Activated CD8-positive, alpha-beta T cell treated with anti-CD3 and anti-CD28 coated beads for 36 hours (primary cell): ENCODE measurements at regions not wholly inside any gene's neighbourhood (a gene's known extent, or its start where the extent isn't known, plus 50 kb on each side); places are given as distances from the start of the nearest gene placed in this dataset.

Source experiments
- ATAC-seq: fragments of 200-7000 bp; cut with Tn5 transposase; one replicate; pipeline ENCODE4 v1.10.0; 2021; ENCODE audit warnings: mild to moderate bottlenecking, moderate library complexity
- CTCF ChIA-PET: fragments of 350-600 bp; sonication (Branson Sonifier 250); formaldehyde crosslinking; loops from one replicate; lab custom pipeline; 2021; ENCODE audit warnings: antibody characterized with exemption; lab: Charles Lee
- POLR2A ChIA-PET: fragments of 350-600 bp; sonication (Branson Sonifier 250); formaldehyde crosslinking; loops from one replicate; lab custom pipeline; 2021; ENCODE audit warnings: antibody characterized with exemption; lab: Charles Lee
- DNase-seq: peaks from one replicate; pipeline ENCODE4 v3.0.0-alpha.2; 2020
- H3K27ac Mint-ChIP-seq: one replicate; pipeline ENCODE4 v1.8.0; 2021; ENCODE audit warnings: mild to moderate bottlenecking, mixed read lengths
- H3K27me3 Mint-ChIP-seq: one replicate; pipeline ENCODE4 v1.8.0; 2021; ENCODE audit warnings: mixed read lengths
- H3K36me3 Mint-ChIP-seq: one replicate; pipeline ENCODE4 v1.8.0; 2021; ENCODE audit warnings: low read depth, mixed read lengths
- H3K4me1 Mint-ChIP-seq: one replicate; pipeline ENCODE4 v1.8.0; 2021; ENCODE audit warnings: low read depth, mixed read lengths
- H3K4me3 Mint-ChIP-seq: one replicate; pipeline ENCODE4 v1.8.0; 2021; ENCODE audit warnings: mild to moderate bottlenecking, moderate library complexity, mixed read lengths
- H3K9me3 Mint-ChIP-seq: one replicate; pipeline ENCODE4 v1.8.0; 2021; ENCODE audit warnings: mixed read lengths
- intact Hi-C: fragments of 100-400 bp; cut with micrococcal nuclease; formaldehyde crosslinking; loops from one replicate; pipeline ENCODE4 v1.10.0; 2022
- TF ChIP-seq, protein P1 (sequence below): fragments of 200-600 bp; IDR thresholded peaks from one replicate; pipeline ENCODE4 v1.8.0; 2022; ENCODE audit warnings: antibody characterized with exemption, mild to moderate bottlenecking

DNA sequence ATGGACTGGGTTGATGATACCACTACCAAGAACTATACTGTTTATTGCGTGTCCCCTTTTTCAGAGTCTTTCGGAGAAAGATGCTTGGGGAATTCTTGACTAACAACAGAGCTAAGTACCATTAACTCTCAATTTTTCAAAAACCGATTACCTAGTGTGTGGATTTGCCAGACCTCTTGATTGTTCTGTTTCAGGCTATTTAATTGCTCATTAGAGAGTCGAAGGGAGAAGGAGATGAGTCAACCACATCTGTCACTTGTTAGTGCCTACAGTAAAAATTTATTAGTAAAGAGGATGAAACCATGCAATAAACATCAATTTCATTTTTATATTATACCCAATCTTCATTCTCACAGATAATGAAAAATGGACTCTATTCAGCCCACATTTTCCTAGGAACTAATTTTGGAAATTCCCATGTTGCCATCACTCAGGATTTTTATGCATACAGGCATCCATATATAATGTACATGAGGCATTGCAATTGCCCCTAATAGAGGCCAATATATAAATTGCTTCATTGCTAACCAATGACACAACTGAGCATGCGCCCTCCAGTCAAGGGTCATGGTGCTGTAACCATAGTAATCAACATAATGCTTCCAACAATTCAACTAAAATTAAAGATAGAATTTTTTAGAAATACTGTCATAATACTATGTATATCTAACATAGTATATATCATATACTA, 541.7 kb downstream of the TBL1XR1 start:
- H3K27ac Mint-ChIP-seq = no peak overlapping the region
- TF ChIP-seq, protein P1, sequence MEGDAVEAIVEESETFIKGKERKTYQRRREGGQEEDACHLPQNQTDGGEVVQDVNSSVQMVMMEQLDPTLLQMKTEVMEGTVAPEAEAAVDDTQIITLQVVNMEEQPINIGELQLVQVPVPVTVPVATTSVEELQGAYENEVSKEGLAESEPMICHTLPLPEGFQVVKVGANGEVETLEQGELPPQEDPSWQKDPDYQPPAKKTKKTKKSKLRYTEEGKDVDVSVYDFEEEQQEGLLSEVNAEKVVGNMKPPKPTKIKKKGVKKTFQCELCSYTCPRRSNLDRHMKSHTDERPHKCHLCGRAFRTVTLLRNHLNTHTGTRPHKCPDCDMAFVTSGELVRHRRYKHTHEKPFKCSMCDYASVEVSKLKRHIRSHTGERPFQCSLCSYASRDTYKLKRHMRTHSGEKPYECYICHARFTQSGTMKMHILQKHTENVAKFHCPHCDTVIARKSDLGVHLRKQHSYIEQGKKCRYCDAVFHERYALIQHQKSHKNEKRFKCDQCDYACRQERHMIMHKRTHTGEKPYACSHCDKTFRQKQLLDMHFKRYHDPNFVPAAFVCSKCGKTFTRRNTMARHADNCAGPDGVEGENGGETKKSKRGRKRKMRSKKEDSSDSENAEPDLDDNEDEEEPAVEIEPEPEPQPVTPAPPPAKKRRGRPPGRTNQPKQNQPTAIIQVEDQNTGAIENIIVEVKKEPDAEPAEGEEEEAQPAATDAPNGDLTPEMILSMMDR = no peak
- H3K36me3 Mint-ChIP-seq = no peaks in the 10 kb centered on the region
- peaks cover 2% of the 10 kb centered on the region for H3K27me3 Mint-ChIP-seq
- ChIA-PET POLR2A (no interaction called here), CTCF (no interaction called here)
- H3K9me3 Mint-ChIP-seq = no peaks in the 10 kb centered on the region
- H3K4me1 Mint-ChIP-seq = no peaks in the 10 kb centered on the region
- DNase-seq (no peak), ATAC-seq (no peak)
- intact Hi-C loops = no loop called here
- H3K4me3 Mint-ChIP-seq = no peak overlapping the region

DNA sequence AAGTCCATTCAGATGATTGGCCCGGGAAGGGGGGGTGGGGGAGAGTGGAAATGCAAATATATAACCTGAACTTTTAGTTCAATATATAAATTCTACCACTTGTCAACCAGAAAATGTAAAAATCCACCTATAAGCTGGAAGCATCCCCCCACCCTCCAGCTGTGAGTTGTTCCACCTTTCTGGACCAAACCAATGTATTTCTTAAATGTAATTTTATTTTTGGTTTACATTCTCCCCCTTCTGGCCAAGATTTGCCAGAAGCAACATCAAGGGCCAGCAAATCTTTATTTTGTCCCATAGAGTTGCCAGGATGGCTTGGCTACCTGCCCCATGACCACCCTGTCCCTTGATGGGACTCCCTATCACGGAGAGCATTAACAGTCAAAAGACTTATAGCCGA, 545.7 kb downstream of the TBL1XR1 start:
- ATAC-seq (no peak), DNase-seq (no peak)
- TF ChIP-seq, protein P1 = no peak
- CTCF ChIA-PET = no interaction called here
- Mint-ChIP-seq H3K27ac (no peak overlapping the region), H3K4me3 (no peak overlapping the region), H3K4me1 (no peaks in the 10 kb centered on the region), H3K36me3 (no peaks in the 10 kb centered on the region), H3K27me3 (peaks cover 2% of the 10 kb centered on the region), H3K9me3 (peaks cover 1% of the 10 kb centered on the region)
- intact Hi-C loops = no loop called here
- POLR2A ChIA-PET = interaction anchor here (0.6 kb wide), 1 partner anchor 1312 kb away, joined by 4 read pairs; no protein-coding TSS in a partner anchor

DNA sequence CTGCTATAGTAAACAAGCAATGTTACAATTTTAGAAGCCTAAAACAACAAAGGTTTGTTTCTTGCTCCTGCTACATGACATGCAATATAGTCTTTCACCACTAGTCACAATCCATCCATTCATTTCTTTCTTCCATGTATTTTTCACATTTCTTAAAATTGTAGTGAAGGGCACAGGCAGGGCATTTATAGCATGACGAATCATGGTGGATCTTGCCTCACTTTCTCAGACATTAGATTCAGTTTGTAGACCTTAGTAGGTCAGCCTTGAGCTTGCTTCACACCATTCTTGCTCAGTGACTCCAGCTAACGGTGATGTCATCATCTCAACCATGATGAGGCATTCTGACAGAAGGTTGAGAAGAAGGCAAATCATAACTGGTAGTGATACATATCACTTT, 546.8 kb downstream of the TBL1XR1 start:
- Mint-ChIP-seq H3K4me1 (no peaks in the 10 kb centered on the region), H3K27me3 (peaks cover 2% of the 10 kb centered on the region)

DNA sequence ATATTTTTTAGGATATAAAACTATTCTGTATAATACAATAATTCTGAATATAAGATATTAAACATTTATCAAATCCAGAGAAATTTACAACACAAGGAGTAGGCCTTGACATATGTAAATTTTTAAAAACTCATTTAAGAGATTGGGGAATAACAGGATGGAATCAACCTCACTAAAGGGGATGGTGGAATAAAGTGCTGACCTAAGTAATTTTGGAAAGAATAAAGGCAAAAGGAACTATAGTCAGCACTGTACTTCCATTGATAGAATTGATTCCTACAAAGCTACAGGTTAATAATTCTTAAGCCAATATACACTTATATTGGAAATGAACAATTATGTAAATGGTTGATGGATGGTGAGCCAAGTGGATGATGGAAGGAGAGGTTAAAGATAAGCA, 549.3 kb downstream of the TBL1XR1 start:
- H3K4me3 Mint-ChIP-seq = no peak overlapping the region
- ChIA-PET CTCF (no interaction called here), POLR2A (no interaction called here)
- TF ChIP-seq, protein P1 = no peak
- intact Hi-C loops = no loop called here
- no peaks in the 10 kb centered on the region for H3K27me3 Mint-ChIP-seq
- no peak for DNase-seq
- H3K27ac Mint-ChIP-seq = no peak overlapping the region
- no peaks in the 10 kb centered on the region for H3K4me1 Mint-ChIP-seq
- ATAC-seq = no peak
- H3K9me3 Mint-ChIP-seq = peaks cover 1% of the 10 kb centered on the region
- no peaks in the 10 kb centered on the region for H3K36me3 Mint-ChIP-seq

More for the DNA sequence above, 546.8 kb downstream of the TBL1XR1 start:
- H3K4me3 Mint-ChIP-seq = no peak overlapping the region
- ATAC-seq (no peak), DNase-seq (no peak)
- peaks cover 1% of the 10 kb centered on the region for H3K9me3 Mint-ChIP-seq
- ChIA-PET POLR2A (no interaction called here), CTCF (no interaction called here)
- TF ChIP-seq, protein P1 = no peak
- no peak overlapping the region for H3K27ac Mint-ChIP-seq
- intact Hi-C loops = no loop called here
- H3K36me3 Mint-ChIP-seq = no peaks in the 10 kb centered on the region

DNA sequence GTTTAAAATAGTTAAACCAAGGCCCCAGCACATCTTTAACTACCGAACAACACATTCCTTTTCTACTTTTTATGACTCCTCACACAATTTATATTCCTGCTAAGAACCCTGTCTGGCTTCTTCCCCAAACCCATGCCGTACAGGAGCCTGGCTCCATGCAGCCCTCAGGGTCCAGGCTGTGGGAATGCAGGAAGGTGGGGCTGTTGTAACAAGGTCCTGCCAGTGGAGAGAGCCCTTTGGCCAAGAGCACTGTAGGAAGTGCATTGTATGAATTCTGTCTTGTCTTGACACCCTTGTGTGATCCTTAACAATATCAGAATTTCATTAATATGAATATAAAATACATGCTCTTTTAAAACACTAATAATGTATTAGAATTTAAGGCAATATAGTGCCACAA, 563.8 kb downstream of the TBL1XR1 start:
- CTCF ChIA-PET = no interaction called here
- TF ChIP-seq, protein P1 = no peak

More for the DNA sequence above, 563.8 kb downstream of the TBL1XR1 start:
- DNase-seq (no peak), ATAC-seq (no peak)
- intact Hi-C loops = no loop called here
- H3K4me1 Mint-ChIP-seq = no peaks in the 10 kb centered on the region
- H3K9me3 Mint-ChIP-seq = no peaks in the 10 kb centered on the region
- H3K27ac Mint-ChIP-seq = no peak overlapping the region
- H3K36me3 Mint-ChIP-seq = no peaks in the 10 kb centered on the region
- H3K27me3 Mint-ChIP-seq = no peaks in the 10 kb centered on the region
- H3K4me3 Mint-ChIP-seq = no peak overlapping the region
- POLR2A ChIA-PET = no interaction called here
